AG04449 (cell line): ENCODE measurements at regions not wholly inside any gene's neighbourhood (a gene's known extent, or its start where the extent isn't known, plus 50 kb on each side); places are given as distances from the start of the nearest gene placed in this dataset.

Experiments
- CTCF ChIA-PET: fragments of 350-600 bp; formaldehyde crosslinking; extraction: SDS; loops from one replicate; lab custom pipeline; 2021; ENCODE audit warnings: antibody characterized with exemption; lab: Yijun Ruan, JAX
- POLR2A ChIA-PET: fragments of 400-600, 350-600 bp; formaldehyde crosslinking; extraction: SDS; loops from one replicate; lab custom pipeline; 2020; ENCODE audit warnings: antibody characterized with exemption, inconsistent platforms; lab: Yijun Ruan, JAX
- DNase-seq: peaks from one replicate; pipeline ENCODE4 v3.0.0-alpha.2; 2010; ENCODE audit warnings: low read depth, low spot score
- H3K4me3 ChIP-seq: 2 replicates; pipeline ENCODE4 v1.5.1; 2011; ENCODE audit warnings: low read depth, mild to moderate bottlenecking, control low read depth, low read length
- TF ChIP-seq, protein P1 (sequence below): IDR thresholded peaks from one replicate; pipeline ENCODE4 v1.5.1; 2011; ENCODE audit warnings: mild to moderate bottlenecking, moderate library complexity, low read length, control low read depth, inconsistent platforms; ENCODE audit not compliant: insufficient read depth; ENCODE audit errors: missing control alignments

DNA sequence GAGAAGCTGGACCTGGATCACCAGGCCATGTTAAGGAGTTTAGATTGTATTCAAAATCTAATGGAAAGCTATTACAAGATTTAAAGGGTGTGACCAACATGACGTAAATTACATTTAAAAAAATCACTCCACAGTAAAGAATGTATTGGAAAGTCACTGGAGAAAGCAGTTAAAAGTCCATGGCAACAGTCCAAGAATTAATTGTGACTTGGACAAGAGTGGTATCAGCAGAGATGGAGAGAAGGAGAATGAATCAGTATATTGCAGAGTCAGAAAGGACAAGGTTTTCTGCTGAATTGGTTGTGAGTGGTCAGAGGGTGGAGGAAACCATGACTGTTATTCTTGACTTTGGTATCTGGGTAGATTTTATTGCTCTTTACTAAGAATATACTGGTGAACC lies 535.1 kb upstream of the SLITRK1 start:
- ChIA-PET CTCF (no interaction called here), POLR2A (no interaction called here)
- H3K4me3 ChIP-seq, result no peak overlapping the region
- no peak for DNase-seq
- TF ChIP-seq, protein P1, sequence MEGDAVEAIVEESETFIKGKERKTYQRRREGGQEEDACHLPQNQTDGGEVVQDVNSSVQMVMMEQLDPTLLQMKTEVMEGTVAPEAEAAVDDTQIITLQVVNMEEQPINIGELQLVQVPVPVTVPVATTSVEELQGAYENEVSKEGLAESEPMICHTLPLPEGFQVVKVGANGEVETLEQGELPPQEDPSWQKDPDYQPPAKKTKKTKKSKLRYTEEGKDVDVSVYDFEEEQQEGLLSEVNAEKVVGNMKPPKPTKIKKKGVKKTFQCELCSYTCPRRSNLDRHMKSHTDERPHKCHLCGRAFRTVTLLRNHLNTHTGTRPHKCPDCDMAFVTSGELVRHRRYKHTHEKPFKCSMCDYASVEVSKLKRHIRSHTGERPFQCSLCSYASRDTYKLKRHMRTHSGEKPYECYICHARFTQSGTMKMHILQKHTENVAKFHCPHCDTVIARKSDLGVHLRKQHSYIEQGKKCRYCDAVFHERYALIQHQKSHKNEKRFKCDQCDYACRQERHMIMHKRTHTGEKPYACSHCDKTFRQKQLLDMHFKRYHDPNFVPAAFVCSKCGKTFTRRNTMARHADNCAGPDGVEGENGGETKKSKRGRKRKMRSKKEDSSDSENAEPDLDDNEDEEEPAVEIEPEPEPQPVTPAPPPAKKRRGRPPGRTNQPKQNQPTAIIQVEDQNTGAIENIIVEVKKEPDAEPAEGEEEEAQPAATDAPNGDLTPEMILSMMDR, result no peak

DNA sequence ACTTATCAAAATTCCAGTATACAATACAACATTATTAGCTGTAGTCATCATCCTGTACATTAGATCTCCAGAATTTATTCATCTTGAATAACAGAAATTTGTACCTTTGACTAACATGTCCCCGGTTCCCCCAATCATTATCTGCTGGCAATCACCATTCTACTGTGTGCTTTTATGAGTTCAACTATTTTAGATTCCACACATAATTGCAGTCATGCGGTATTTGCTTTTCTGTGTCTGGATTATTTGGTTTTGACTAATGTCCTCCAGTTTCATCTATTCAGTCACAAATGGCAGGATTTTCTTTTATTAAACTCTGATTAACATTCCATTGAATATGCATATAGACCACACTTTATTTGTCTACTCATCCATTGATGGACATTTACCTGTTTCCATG lies 530.7 kb upstream of the SLITRK1 start:
- DNase-seq, result no peak
- CTCF ChIA-PET, result no interaction called here
- POLR2A ChIA-PET, result no interaction called here

DNA sequence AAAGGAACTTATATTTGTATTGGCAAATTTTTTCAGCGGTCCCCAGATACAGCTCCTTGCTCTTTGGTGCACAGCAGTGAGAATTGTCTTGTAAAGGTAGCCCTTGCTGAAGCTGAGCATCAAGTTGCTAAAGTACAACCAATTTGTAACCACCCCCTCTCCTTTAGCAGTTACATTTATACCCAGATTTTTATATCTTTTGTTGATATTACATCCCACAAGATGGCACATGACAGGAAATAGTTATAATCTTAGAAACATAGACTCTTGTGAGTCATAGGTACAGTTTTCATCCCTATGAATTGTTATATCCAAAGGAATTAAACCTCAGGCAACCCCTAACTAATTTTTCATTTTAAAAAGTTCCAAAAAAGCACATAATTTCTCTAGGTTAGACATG lies 523.0 kb upstream of the SLITRK1 start:
- TF ChIP-seq, protein P1, result no peak
- H3K4me3 ChIP-seq, result no peak overlapping the region
- ChIA-PET POLR2A (no interaction called here), CTCF (no interaction called here)
- DNase-seq, result no peak

More for the DNA sequence above, 530.7 kb upstream of the SLITRK1 start:
- TF ChIP-seq, protein P1, result no peak
- H3K4me3 ChIP-seq, result no peak overlapping the region

DNA sequence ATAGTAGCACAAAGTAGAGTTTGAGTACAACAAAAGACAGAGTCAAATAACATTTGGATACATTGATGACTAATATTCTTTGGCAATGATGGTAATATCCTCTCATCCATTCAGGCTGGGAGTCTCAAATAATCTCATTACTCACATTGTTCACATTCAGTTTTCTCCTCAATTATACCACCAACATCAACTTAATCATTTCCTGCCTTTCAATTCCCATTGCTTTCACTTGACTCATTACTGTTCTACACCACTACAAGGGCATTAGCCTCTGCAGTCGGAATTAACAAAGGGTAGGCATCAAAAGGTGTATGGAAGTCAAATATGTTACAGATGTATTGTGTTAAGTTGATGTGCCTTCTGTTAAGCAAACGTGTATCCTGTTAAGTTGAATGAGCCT lies 518.4 kb upstream of the SLITRK1 start:
- TF ChIP-seq, protein P1, result no peak
- POLR2A ChIA-PET, result no interaction called here
- CTCF ChIA-PET, result no interaction called here
- DNase-seq, result peak; percentile 52
- no peak overlapping the region for H3K4me3 ChIP-seq

DNA sequence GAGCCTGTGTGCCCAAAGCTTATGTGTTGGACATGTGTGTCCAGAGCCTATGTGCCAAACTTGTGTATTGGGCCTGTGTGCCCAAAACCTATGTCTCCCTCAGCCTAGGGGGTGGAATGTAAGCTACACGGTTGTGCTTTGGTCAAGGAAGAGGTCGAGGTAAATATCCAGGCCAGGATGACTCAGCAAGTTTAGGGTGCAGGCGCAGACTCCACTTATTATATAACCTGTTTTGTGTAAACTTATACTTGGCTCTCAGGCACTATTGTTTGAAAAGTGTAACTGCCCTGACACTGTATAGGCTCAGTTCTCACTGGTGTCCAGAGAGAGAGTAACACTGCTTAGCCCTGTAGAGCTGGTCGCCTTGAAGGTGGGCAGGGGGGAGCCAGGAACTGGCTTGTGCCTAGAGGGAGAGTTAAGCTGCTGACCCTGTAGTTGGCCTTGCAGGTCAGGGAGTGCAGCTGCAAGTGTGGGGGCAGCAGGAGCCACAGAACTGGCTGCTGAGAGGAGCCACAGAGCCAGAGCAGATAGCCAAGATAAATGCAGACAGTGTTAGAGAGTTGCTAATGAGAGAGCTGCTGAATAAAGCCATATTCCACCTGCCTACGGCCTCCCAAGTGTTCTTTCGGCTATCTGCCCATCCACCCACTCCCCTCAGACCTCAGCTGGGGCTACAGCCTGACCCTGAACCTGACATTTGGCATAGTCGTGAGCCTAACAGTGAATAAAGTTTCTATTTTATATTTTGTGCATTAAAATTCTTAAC lies 517.2 kb upstream of the SLITRK1 start:
- ChIA-PET POLR2A (no interaction called here), CTCF (no interaction called here)
- TF ChIP-seq, protein P1, result no peak
- no peak overlapping the region for H3K4me3 ChIP-seq
- no peak for DNase-seq

DNA sequence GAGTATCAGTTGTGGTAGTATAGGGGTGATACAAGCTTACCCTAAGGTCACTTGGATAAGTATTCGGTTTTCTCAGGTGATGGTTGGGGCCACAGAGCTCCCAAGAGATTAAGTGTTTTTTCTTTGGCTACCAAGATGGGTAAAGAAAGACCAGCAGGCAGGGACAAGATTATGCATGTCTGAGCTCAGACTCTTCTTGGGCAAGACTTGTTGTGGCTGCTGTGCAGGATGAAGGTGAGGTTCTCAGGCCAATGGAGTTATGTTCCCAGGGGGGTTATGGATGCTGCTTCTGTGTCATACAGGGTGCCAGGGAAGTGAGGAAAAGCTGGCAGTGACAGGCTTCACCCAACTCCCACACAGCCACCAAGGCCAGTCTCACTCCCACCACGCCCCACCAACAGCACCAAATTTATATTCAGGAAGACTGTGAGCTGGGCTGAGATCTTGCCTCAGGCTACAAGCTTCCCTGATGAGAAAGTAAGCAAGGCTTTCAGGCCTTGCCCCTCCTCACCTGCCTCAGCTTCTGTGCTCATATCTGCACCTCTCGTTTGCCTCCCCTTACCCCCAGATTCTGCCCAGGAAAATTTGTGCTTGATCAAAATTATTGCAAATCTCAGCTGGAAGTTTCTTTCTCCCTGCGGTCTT lies 511.8 kb upstream of the SLITRK1 start:
- H3K4me3 ChIP-seq, result no peak overlapping the region
- no peak for DNase-seq
- ChIA-PET CTCF (no interaction called here), POLR2A (no interaction called here)
- TF ChIP-seq, protein P1, result no peak
